GM19239 (cell line): ENCODE measurements at regions not wholly inside any gene's neighbourhood (a gene's known extent, or its start where the extent isn't known, plus 50 kb on each side); places are given as distances from the start of the nearest gene placed in this dataset.
A peak's percentile ranks its signal among the peaks of the same experiment; 100 is the strongest.
"Not testable (repeated sequence)": the region's sequence is repeated elsewhere in the genome, so short reads cannot be mapped to it uniquely, and the experiment has no call there.

Experiments
- DNase-seq: peaks from one replicate; pipeline ENCODE4 v3.0.0; 2011; ENCODE audit warnings: low spot score; ENCODE audit not compliant: insufficient read length
- FAIRE-seq: peaks from 2 replicates; lab custom pipeline; 2011; peaks lifted over from hg19 to GRCh38; lab: Jason Lieb, UNC

DNA sequence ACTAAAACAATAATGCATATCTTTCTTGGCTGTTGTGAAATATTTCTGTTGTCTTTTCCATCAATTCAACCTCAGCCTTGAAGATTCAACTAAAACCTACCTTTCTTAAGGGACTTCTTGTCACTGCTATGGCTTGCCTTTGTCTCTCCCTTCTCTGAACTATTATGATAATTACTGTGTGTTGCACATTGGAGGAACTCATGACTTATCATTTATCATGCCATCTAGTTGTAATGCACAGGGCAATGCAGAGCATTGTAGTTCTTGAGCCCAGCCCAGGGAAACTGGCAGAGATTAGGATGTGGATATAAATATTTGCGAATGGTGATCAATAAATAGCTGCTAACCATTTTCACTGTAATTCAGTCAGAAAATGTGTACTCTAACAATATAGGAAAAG lies 427.1 kb upstream of the FRG2C start:
- FAIRE-seq (no peak), DNase-seq (no peak)

DNA sequence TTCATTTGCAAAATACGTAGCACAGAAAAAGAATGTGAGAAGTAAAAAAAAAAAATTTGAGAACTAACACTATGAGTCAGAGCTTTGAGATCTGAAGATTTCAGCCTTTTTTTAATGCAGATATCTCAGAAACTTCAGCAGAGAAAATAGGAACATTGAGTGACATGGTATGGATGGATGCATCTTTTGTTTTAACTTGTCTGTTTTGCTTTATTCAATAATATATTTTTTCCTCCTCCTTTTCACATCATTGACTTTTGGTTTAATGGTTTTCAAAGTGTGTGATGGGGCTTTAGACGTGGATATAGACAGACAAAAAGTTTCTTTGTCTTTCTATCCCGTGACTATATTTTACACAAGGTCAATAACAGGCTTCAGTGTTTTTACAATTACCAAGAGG lies 426.7 kb upstream of the FRG2C start:
- FAIRE-seq = no peak

DNA sequence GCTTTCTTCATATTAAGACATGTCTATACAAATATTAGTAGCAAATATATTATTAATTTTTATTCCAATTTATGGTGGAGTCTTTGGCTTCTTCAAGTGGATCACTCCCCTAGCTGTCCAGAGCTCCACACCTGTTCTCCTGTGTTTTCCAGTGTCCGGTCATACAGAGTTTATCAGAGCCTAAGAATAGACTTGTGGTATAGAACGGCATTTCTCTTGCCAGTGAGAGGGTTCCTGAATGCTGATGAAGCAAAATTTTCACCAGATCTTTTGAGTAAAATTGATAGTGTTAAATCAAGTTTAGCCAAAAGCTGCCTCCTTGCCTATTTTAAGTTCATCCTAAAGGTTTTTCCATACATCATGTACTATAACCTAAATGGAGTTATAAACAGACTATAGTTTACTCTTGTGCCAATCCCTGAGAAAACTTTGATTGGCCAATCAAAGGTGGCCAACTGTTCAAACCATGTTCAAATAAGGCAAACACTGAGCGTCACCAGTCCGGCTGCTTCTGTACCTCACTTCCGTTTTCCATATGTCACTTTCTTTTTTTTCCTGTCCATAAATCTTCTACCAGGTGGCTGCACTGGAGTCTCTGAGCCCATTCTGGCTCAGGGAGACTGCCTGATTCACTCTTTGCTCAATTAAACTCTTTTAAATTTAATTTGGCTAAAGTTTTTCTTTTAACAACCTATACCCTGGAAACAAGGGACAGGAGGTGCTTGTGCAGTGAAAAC lies 422.7 kb upstream of the FRG2C start:
- not testable (repeated sequence) for DNase-seq
- peak; percentile 55 for FAIRE-seq

More for the DNA sequence above, 426.7 kb upstream of the FRG2C start:
- no peak for DNase-seq

DNA sequence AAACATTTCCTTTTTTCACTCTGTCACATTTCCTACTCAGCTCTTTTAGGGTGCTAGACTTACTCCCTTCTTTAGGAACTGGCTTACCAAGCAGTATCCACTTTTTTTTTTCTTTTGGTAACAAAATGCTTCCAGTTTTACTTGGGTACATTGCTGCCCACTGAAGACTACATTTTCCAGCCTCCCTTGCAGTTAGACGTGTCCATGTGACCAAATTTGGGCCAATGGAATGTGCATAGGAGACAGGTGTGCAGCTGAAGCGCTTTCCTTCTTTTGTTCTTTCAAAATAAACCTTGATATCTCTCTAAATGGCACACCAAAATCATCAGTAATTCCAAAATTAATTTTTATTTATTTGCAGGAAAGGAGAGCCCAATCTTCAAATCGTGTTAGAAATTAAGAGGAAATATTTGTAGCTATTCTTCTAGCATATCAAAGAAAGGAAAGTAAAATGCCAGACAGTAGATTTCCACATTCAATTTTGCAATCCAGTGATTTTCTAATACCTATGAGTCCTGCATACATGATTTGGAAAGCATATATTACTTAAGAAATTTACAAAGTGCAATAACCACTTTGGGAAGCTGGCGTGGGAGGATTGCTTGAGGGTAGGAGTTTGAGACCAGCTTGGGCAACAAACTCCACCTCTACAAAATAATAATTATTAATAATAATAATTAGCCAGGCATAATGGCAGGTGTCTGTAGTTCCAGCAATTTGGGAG lies 422.0 kb upstream of the FRG2C start:
- FAIRE-seq = no peak
- DNase-seq = no peak

DNA sequence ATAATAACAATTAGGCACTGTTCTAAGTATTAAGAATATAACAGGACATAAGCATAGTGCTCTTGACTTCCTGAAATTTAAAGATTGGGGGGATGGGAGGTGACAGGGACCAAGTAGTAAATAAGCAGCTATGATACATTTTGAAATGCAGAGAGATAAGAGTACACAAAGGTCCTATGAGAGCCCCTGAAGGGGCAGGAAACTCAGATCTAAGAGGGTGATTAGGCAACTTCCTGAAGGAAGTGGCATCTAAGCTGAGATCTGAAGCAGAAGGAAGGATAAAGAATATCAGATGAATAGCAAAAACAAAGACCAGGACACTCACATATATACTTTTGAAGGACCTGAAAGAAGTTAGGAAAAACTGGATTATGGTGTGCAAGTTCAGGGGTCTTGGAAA lies 415.2 kb upstream of the FRG2C start:
- DNase-seq (no peak), FAIRE-seq (peak; percentile 82)

DNA sequence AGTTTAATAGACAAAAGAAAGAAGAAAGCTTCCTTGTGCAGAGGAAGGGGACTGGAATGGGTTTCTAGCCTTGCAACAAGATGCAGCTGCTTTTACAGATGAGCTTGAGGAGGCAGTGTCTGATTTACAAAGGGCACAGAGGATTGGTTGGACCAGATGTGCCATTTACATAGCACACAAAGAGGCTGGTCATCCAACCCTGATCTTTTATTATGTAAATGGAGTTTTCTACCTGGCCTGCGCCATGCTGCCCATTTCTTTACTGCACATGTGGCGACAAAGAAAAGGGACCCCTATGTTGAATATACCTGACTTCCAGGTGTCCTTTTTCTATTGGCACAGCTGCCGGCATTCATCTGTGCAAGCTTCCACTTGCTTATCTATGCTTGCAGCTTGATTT lies 409.4 kb upstream of the FRG2C start:
- no peak for DNase-seq
- FAIRE-seq = no peak

DNA sequence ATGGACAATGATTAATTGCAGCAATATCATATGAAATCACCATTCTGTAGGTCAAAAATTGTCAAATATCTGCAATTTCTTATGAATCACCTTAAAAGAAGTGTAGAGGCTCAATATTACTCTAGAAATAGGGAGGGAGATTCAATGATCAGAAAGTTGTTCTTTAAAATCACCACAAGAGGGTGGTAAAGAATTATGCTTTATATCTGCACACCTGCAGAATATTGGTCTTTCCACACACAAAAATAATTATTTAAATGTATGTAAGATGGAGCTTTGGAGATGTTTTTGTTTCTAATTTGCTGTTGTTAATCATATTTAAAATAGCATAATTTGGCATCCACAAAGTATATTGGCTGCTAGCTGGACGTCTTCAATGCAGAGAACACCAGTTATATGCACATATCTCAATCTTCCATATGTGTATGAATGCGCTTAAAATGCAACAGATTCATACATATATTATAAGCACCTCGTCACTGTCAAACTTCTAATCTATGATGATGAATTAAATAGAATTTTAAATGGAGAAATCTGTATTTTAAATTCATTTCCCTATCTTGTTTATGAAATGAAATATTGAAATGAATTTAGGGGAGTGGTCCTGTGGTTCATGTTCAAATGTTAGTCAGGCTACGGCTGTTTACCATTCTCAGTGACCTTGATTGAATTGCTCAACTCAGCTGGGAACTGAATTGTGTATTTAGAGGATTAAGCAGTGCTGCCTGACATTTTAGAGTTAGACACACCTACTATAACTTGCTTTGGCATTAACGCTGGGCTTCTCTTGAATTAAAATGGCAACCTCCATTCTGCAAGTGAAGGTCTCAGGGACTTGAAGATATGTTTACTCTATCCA lies 405.1 kb upstream of the FRG2C start:
- FAIRE-seq = peak; percentile 82
- not testable (repeated sequence) for DNase-seq

DNA sequence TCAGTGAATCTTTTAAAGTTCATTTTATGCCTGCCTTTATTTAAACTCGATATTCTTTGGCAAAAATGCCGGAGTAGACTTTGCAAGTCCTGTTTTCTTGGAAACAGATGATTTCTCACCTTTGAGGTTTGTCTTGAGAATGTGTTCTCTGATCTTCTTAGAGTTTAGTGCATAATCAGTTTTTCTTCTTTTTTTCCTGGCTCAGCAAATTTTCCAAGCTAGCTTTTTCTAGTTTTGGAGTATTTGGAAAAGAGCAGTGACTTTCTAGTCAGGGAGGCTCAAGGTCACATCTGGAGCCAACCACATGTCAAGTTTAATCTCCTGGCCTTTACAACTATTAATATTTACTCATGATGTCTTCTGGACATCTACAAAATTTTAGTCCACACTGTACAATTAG lies 403.2 kb upstream of the FRG2C start:
- not testable (repeated sequence) for DNase-seq, FAIRE-seq

DNA sequence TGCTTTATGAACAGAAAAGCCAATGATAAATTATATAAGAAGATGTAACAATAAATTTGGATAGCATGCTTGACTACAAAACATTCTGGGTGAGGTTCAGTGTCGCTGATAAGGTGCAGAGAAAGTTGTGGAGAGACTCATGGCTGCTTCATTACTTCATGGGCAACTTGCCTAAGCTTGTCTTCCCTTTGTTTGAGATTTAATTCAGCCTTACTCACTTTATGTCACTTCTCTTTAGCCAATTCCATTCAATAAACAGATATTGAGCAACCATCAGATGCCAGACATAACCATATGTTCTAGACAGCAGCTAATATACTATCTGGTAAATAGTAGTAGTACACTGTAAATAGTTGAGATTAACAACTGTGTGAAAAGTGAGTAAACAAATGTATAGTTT lies 401.5 kb upstream of the FRG2C start:
- FAIRE-seq (no peak), DNase-seq (no peak)

DNA sequence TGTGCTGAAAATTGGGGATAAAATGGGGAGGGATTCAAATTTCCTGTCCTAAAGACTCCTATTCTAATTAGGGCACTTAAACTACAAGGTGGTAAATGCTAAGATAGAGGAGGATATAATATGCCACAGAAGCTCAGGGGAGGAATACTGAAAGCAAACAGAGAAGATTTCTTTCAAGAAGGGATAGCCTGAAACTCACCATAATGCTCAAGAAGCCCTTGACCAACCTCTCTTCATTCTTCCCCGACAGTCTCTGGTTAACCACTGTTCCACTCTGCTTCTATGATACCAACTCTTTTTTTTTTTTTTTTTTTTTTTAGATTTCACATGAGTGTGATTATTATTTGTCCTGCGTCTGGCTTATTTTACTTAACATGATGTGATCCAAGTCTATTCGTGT lies 398.2 kb upstream of the FRG2C start:
- DNase-seq (no peak), FAIRE-seq (no peak)

DNA sequence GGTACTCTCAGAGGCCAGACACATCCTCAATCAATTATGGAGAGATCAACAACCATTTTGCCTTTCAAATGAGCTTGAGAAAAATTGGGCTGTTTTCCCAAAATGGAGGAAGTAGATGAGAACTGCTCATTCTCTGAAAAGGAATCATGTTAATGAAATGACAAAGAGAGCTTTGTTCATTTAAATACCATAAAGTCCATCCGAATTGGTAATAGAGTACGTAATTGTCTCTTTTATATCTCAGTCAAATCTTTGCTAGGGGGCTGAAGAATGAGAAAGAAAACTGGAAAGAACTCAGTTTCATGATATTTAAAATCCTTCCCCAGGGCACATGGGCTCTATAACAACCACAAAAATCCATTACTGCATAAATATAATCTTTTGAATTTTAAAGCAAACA lies 395.6 kb upstream of the FRG2C start:
- peak; percentile 77 for FAIRE-seq
- DNase-seq = not testable (repeated sequence)

DNA sequence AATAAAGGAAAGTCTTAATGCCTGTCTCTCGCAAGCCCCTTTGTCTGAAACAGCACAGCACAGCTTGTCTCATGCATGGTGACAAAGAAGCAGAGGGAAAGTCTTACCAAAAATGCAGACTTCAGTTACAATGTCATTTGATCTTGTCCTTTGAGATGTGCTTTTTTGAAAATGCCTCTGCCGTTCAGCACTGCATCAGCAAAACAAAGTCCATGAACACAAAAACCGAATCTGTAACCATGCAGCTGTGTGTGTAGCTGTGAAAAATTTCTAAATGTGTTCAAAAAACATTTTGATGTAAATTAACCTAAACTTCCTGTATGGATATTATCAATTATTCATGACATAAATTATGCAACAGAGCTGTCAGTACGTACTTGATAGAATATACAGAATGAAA lies 391.9 kb upstream of the FRG2C start:
- not testable (repeated sequence) for FAIRE-seq

DNA sequence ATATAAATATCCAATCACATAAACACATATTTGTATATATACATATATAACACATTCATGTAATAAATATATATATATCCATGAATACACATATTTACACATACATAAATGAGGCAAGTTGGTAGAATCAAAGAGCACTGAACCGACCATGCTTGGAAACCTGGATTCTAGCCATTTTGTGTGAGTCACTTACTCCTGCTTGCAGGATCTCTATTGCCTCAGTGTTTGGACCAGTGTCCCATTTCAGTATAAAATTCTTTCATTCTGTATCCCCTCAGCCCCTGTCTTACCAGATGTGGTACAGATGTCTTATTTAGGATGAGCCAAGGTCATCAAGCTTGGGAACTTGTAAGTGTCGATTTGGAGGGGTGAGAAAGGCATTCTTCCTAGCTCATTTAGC lies 391.4 kb upstream of the FRG2C start:
- FAIRE-seq = no peak

More for the DNA sequence above, 391.9 kb upstream of the FRG2C start:
- not testable (repeated sequence) for DNase-seq

DNA sequence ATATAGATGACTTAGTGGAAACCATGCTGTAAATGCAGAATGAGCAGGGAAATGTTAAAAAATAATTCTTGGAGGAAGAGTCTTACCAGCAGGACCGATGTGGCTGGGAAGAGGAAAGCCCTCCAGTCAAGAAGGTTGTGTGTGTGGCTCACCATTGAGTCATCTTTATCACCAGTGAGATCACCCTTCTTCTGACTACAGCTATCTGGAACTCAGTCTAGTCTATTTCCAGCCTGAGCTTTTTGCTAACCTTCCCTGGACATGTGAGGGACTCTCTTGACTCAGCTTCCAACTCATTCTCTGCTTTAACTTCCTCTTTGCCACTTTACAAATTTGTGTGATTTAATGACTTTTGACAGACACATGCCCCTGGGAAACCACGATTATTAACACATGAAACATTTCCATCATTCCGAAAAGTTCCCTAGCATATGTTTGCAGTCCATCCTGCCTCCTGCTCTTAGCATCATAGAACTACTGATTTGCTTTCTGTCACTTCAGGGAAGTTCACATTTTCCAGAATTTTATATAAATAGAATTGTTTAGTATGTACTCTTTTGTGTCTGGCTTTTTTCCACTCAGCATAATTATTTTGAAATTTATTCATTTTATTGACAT lies 378.5 kb upstream of the FRG2C start:
- DNase-seq, FAIRE-seq: not testable (repeated sequence)

More for the DNA sequence above, 391.4 kb upstream of the FRG2C start:
- DNase-seq = no peak

DNA sequence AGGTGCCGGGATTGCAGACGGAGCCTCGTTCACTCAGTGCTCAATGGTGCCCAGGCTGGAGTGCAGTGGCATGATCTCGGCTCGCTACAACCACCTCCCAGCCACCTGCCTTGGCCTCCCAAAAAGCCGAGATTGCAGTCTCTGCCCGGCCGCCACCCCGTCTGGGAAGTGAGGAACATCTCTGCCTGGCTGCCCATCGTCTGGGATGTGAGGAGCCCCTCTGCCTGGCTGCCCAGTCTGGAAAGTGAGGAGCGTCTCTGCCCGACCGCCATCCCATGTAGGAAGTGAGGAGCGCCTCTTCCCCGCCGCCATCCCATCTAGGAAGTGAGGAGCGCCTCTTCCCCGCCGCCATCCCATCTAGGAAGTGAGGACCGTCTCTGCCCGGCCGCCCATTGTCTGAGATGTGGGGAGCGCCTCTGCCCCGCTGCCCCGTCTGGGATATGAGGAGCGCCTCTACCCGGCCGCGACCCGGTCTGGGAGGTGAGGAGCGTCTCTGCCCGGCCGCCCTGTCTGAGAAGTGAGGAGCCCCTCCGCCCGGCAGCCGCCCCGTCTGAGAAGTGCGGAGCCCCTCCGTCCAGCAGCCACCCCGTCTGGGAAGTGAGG lies 375.1 kb upstream of the FRG2C start:
- FAIRE-seq, DNase-seq: not testable (repeated sequence)

DNA sequence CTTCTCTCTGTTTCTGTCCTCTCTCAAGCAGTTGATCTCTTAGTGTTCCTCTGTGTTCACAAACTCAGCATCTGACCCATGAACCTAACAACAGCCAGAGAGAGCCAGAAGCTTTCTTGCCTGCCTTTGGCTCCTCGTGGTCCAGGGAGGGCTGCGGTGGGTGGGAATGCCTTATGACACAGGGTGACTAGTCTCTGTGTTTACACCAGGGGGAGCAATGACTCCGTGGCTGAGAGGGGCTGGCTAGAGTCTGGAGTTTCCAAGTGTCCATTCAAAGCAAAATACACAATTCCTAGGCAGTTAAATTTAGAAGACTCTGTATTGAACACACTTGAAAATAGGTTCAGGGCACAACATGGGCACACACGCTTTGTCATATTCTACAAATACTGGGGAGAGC lies 370.0 kb upstream of the FRG2C start:
- FAIRE-seq (no peak), DNase-seq (peak; percentile 12)

DNA sequence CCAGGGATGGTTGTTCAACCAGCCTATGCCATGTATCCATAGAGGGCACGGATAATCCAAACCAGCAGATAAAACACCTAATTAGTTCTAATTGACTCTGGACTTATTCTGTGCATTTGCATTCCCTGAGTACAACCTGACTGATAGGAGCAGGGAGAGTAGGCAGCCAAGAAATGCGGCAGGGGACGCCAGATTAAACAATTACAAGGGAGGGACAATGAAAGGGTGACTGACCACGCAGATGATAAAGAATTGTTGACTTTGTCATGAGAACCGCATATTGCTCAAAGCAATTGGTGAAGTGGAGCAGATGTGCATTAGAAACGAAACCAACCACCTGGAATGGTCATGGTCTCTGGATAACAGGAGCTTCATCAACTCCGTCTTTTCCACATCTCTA lies 369.1 kb upstream of the FRG2C start:
- FAIRE-seq (no peak), DNase-seq (no peak)

DNA sequence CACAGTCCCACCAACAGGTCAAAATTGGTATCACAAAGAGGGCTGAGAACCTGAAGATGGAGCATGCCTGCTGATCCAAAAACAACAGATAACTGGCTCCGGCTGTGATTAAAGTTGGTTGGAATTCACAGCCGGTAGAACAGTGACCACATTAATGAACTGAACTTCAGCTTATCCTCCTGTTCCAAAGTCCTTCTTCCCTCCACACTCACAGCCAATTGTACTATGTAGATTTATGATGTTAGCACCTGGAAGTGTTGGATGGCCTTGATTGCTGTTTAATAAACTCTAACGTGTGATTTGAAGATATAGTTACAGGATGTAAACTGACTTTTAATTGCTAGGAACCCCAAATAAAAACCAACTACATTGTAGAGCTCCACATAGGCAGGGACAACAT lies 367.3 kb upstream of the FRG2C start:
- FAIRE-seq (no peak), DNase-seq (no peak)

DNA sequence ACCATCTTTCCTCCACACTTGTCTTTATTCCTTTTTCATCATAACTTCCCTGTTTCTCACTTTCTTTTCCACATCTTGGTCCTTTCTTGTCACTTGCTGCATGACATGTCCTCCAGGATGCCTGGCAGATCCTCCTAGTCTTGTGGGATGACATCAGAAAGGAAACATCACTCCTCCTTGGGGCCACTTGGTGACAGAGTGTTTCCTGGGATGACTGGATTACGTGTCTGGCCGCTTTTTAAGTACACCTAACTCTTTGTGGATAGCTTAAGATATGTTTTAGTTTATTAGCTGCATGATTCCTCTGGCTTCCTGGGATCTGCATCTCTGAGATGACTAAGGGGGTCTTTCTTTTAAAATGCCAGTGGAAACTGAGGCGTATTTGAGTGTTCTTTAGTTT lies 363.5 kb upstream of the FRG2C start:
- DNase-seq (no peak), FAIRE-seq (no peak)

DNA sequence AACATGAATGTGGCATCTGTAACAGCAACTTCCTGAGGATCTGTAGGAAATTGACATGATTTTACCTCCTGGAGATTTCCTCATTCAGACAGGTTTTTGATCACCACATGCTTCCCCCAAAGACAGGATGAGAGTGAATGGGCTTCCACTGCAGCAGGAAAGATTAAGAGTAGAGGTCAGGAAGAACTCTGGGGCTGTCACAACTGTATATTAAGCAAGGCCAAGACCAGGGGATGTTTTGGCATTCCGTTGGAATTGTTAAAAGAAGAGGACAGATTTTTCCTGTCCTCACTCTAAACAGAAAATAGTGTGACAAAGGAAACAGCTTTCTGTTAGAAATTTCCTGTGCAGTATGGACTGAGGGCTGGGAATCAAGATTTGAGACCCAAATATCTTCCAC lies 363.1 kb upstream of the FRG2C start:
- DNase-seq, FAIRE-seq: not testable (repeated sequence)
